ENCODE measurements at regions not wholly inside any gene's neighbourhood (a gene's known extent, or its start where the extent isn't known, plus 50 kb on each side); places are given as distances from the start of the nearest gene placed in this dataset.

GRCh38 chr16:27717726-27718125 is 167.8 kb downstream of the KATNIP start:
- TF ChIP-seq CTCF (IDR thresholded peaks at IDR 0.05; ENCODE audit: poor library complexity), result no peak
- no peak for TF ChIP-seq EZH2phosphoT487 (IDR thresholded peaks at IDR 0.05; ENCODE audit: low read depth, severe bottlenecking, unreplicated experiment)
